ENCODE measurements at regions not wholly inside any gene's neighbourhood (a gene's known extent, or its start where the extent isn't known, plus 50 kb on each side); places are given as distances from the start of the nearest gene placed in this dataset.

- no peaks in the 10 kb centered on the region for H3K9me3 ChIP-seq
- no peak overlapping the region for H3K4me3 ChIP-seq
- DNase-seq (ENCODE audit: low read depth in 1 of 2, low spot score in 1 of 2) = no peak
- no peak for TF ChIP-seq KDM1A (IDR thresholded peaks at IDR 0.05; ENCODE audit: low read depth)
- TF ChIP-seq HOXA7 (CRISPR knock-in tag; IDR thresholded peaks at IDR 0.05) = no peak
- TF ChIP-seq TFCP2L1 (CRISPR knock-in tag; IDR thresholded peaks at IDR 0.05) = no peak
- no peak for TF ChIP-seq BHLHE40 (IDR thresholded peaks at IDR 0.05; ENCODE audit: low read depth, low read length)
- no peak for TF ChIP-seq SREBF2 (IDR thresholded peaks at IDR 0.05)
- TF ChIP-seq ATOH8 (CRISPR knock-in tag; IDR thresholded peaks at IDR 0.05; ENCODE audit: low read depth) = no peak
- no peak for TF ChIP-seq MAZ (IDR thresholded peaks at IDR 0.05; ENCODE audit: borderline replicate concordance, low read depth, low read length)
- TF ChIP-seq POLR2A (IDR thresholded peaks at IDR 0.05; ENCODE audit: low read length) = no peak
- TF ChIP-seq HEYL (CRISPR knock-in tag; IDR thresholded peaks at IDR 0.05) = no peak
- TF ChIP-seq CHD4 (IDR thresholded peaks at IDR 0.05; ENCODE audit: borderline replicate concordance) = no peak
- TF ChIP-seq MYC (IDR thresholded peaks at IDR 0.05; ENCODE audit: borderline replicate concordance, low read length) = no peak
- TF ChIP-seq CBX8 (IDR thresholded peaks at IDR 0.05) = no peak
- TF ChIP-seq KDM5A (IDR thresholded peaks at IDR 0.05) = no peak
- TF ChIP-seq FOSB (CRISPR knock-in tag; IDR thresholded peaks at IDR 0.05) = no peak
- TF ChIP-seq PHF8 (IDR thresholded peaks at IDR 0.05; ENCODE audit: borderline replicate concordance, low read depth) = no peak
- TF ChIP-seq EHF (CRISPR knock-in tag; IDR thresholded peaks at IDR 0.05) = no peak
- TF ChIP-seq BCL3 (IDR thresholded peaks at IDR 0.05) = no peak
- TF ChIP-seq NR3C1 (IDR thresholded peaks at IDR 0.05) = no peak
- TF ChIP-seq FOSL2 (IDR thresholded peaks at IDR 0.05) = no peak
- no peak for TF ChIP-seq FOSL2 (CRISPR knock-in tag; IDR thresholded peaks at IDR 0.05)
- TF ChIP-seq USF2 (IDR thresholded peaks at IDR 0.05) = no peak
- WGBS (ENCODE audit: missing lambda C conversion rate) = 53% methylated on average over 1 of the region's 1 CpG
- no peaks in the 10 kb centered on the region for H3K4me1 ChIP-seq
- no peak for FAIRE-seq
- ATAC-seq = no peak
- CTCF ChIA-PET = interaction anchor here (1.5 kb wide), 1 partner anchor 22 kb away, joined by 7 read pairs; no protein-coding TSS in a partner anchor
- no peak overlapping the region for H3K4me2 ChIP-seq
- no peak overlapping the region for H3K27ac ChIP-seq
- POLR2A ChIA-PET = no interaction called here
Measured at GRCh38 chr2:223269386-223269785, 217.4 kb downstream of the KCNE4 start.

- ChIA-PET CTCF (interaction anchor here (1.5 kb wide), 1 partner anchor 23 kb away, joined by 7 read pairs; no protein-coding TSS in a partner anchor), POLR2A (no interaction called here)
- FAIRE-seq (no peak), DNase-seq (ENCODE audit: low read depth in 1 of 2, low spot score in 1 of 2) (no peak), ATAC-seq (no peak)
- Histone ChIP-seq H3K4me3 (no peak overlapping the region), H3K9me3 (no peaks in the 10 kb centered on the region), H3K27ac (no peak overlapping the region), H3K4me2 (no peak overlapping the region), H3K4me1 (no peaks in the 10 kb centered on the region)
- 48% methylated on average over 5 of the region's 5 CpGs for WGBS (ENCODE audit: missing lambda C conversion rate)
- TF ChIP-seq MAFK (IDR thresholded peaks at IDR 0.05; ENCODE audit: partially characterized antibody) = no peak
Measured at GRCh38 chr2:223270548-223270947, 218.6 kb downstream of the KCNE4 start.

- Histone ChIP-seq H3K4me2 (no peak overlapping the region), H3K9me3 (no peaks in the 10 kb centered on the region), H3K27ac (no peak overlapping the region), H3K4me3 (no peak overlapping the region), H3K4me1 (no peaks in the 10 kb centered on the region)
- no peak for DNase-seq (ENCODE audit: low read depth in 1 of 2, low spot score in 1 of 2)
- no peak for FAIRE-seq
- no peak for ATAC-seq
- CTCF ChIA-PET = interaction anchor here (1.0 kb wide), 1 partner anchor 9 kb away, joined by 3 read pairs; no protein-coding TSS in a partner anchor
- TF ChIP-seq REST (IDR thresholded peaks at IDR 0.05) (no peak), JUNB (IDR thresholded peaks at IDR 0.05) (no peak), CHD4 (IDR thresholded peaks at IDR 0.05; ENCODE audit: borderline replicate concordance) (no peak), ZSCAN20 (CRISPR knock-in tag; IDR thresholded peaks at IDR 0.05) (no peak), BHLHE40 (IDR thresholded peaks at IDR 0.05; ENCODE audit: low read depth, low read length) (no peak), NFE2L2 (conservative IDR thresholded peaks at IDR 0.05; ENCODE audit: low read length) (no peak), CBX2 (IDR thresholded peaks at IDR 0.05; ENCODE audit: borderline replicate concordance, low read depth) (no peak), JUN (IDR thresholded peaks at IDR 0.05) (no peak), ZFP36 (IDR thresholded peaks at IDR 0.05; ENCODE audit: borderline replicate concordance, partially characterized antibody) (no peak)
- POLR2A ChIA-PET = no interaction called here
Measured at GRCh38 chr2:223273995-223274394, 222.0 kb downstream of the KCNE4 start.

Data from A549 (cell line).